PFSK-1 (cell line): ENCODE measurements at regions not wholly inside any gene's neighbourhood (a gene's known extent, or its start where the extent isn't known, plus 50 kb on each side); places are given as distances from the start of the nearest gene placed in this dataset.

Experiments used
- FOXP2 ChIP-seq: optimal IDR thresholded peaks from 2 replicates; pipeline ENCODE3; 2011; ENCODE audit warnings: borderline replicate concordance, control low read depth, inconsistent platforms; ENCODE audit not compliant: insufficient read depth; ENCODE audit errors: extremely low read length, extremely low read depth
- POLR2AphosphoS5 ChIP-seq: IDR thresholded peaks from 2 replicates; pipeline ENCODE4 v1.6.1; 2012; ENCODE audit warnings: low read depth, mild to moderate bottlenecking, control low read depth, low read length, moderate library complexity
- REST ChIP-seq, 2 experiments: IDR thresholded peaks; 2 replicates each; pipeline versions ENCODE4 v1.6.1 to v1.8.0; 2011 to 2012; ENCODE audit warnings: low read depth in 2 of 2, low read length in 2 of 2, control low read depth in 1 of 2, inconsistent platforms in 1 of 2, mild to moderate bottlenecking in 1 of 2, moderate library complexity in 1 of 2; ENCODE audit not compliant: insufficient read depth in 1 of 2
- SIN3A ChIP-seq: IDR thresholded peaks from 2 replicates; pipeline ENCODE4 v1.6.1; 2012; ENCODE audit warnings: mild to moderate bottlenecking, low read length, moderate library complexity, borderline replicate concordance; ENCODE audit not compliant: insufficient read depth
- TAF1 ChIP-seq: IDR thresholded peaks from 2 replicates; pipeline ENCODE4 v1.6.1; 2012; ENCODE audit warnings: low read length, control low read depth, borderline replicate concordance; ENCODE audit not compliant: insufficient read depth

- TF ChIP-seq FOXP2 (no peak), REST (IDR thresholded peaks at IDR 0.05; ENCODE audit: insufficient read depth in 1 of 2, low read depth in 2 of 2, low read length in 2 of 2) (no peak), SIN3A (no peak), POLR2AphosphoS5 (no peak)
These were observed 1273.9 kb upstream of the MAP3K7 start for GRCh38 chr6:91860541-91861335.

GRCh38 chr6:91852252-91852651 is 1265.4 kb upstream of the MAP3K7 start:
- TF ChIP-seq TAF1 (no peak), SIN3A (no peak)

GRCh38 chr6:91834813-91835212 is 1247.9 kb upstream of the MAP3K7 start:
- TF ChIP-seq TAF1 (no peak), FOXP2 (no peak), SIN3A (no peak), REST (IDR thresholded peaks at IDR 0.05; ENCODE audit: insufficient read depth in 1 of 2, low read depth in 2 of 2, low read length in 2 of 2) (no peak), POLR2AphosphoS5 (no peak)

GRCh38 chr6:91827151-91827550 is 1240.3 kb upstream of the MAP3K7 start:
- TF ChIP-seq FOXP2, result no peak
- no peak for TF ChIP-seq SIN3A
- TF ChIP-seq REST (IDR thresholded peaks at IDR 0.05; ENCODE audit: insufficient read depth in 1 of 2, low read depth in 2 of 2, low read length in 2 of 2), result no peak
- no peak for TF ChIP-seq TAF1
- TF ChIP-seq POLR2AphosphoS5, result no peak

GRCh38 chr6:91826128-91826527 is 1239.3 kb upstream of the MAP3K7 start:
- TF ChIP-seq REST (IDR thresholded peaks at IDR 0.05; ENCODE audit: insufficient read depth in 1 of 2, low read depth in 2 of 2, low read length in 2 of 2) (no peak), TAF1 (no peak), FOXP2 (no peak), POLR2AphosphoS5 (no peak), SIN3A (no peak)
